SK-N-SH treated with all-trans-retinoic acid at 6 μM for 48 hours (cell line): ENCODE measurements at regions not wholly inside any gene's neighbourhood (a gene's known extent, or its start where the extent isn't known, plus 50 kb on each side); places are given as distances from the start of the nearest gene placed in this dataset.

ENCODE experiments used
- ARNTL ChIP-seq: fragments of 450-650 bp; formaldehyde crosslinking; IDR thresholded peaks from 2 replicates; pipeline ENCODE4 v1.5.0; 2020; ENCODE audit warnings: low read depth, mild to moderate bottlenecking, moderate library complexity, borderline replicate concordance
- ZNF565 ChIP-seq: fragments of 450-650 bp; formaldehyde crosslinking; conservative IDR thresholded peaks from 2 replicates; pipeline ENCODE4 v1.5.0; 2020; ENCODE audit warnings: low read depth, mild to moderate bottlenecking, moderate library complexity

GRCh38 chr7:15862016-15862780 is 175.7 kb upstream of the MEOX2 start:
- TF ChIP-seq ZNF565 (CRISPR knock-in tag) (no peak), ARNTL (CRISPR knock-in tag) (no peak)
